ENCODE measurements at regions not wholly inside any gene's neighbourhood (a gene's known extent, or its start where the extent isn't known, plus 50 kb on each side); places are given as distances from the start of the nearest gene placed in this dataset.

DNA sequence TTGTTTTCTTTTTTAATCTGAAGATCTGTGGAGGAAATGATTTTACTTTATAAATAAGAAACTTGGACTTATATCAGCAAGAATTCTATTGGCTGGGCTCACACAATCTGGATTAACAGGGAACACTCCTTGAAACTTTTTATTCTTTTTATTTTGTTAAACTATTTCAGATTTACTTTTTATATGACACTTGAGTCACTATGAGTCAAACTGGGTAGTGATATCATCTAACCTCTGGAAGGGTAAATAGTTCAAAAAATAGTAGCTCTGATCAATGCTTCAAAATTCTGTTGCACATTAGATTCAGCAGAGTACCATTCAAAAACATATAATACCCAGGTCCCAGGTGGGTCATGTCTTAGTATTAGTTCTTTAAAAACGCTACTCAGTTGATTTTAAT, 55.1 kb upstream of the NBEA start:
- no peak for ATAC-seq
- DNase-seq = no peak
